ENCODE measurements at regions not wholly inside any gene's neighbourhood (a gene's known extent, or its start where the extent isn't known, plus 50 kb on each side); places are given as distances from the start of the nearest gene placed in this dataset.

DNA sequence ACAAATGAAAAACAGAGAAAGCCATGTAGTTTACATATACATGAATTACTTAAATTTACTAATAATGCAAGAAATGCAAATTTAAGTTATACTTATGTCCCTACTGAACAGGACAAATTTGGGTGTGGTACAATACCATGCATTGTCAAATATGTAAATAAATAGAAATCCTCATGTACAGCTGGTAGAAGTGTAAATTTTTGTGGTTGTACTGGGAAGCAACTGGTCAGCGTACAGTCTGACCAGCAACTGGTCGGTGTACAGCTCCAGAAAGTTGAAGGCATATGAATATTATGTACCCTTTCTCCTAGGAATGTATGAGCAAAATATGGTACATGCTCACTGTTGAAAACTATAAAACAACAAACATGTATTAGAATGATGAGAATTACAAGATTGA lies 93.9 kb upstream of the TMEM106B start:
- H3K4me2 ChIP-seq (ENCODE audit: extremely low read depth, insufficient read depth, low read length) = no peak overlapping the region
- H2AFZ ChIP-seq (ENCODE audit: low read length) = no peak overlapping the region
- no peaks in the 10 kb centered on the region for H3K4me1 ChIP-seq (ENCODE audit: control insufficient read depth, extremely low read depth, insufficient read depth, low read length)
- no peaks in the 10 kb centered on the region for H3K9me3 ChIP-seq (ENCODE audit: control insufficient read depth, insufficient read depth, low read depth, low read length)
- no peak overlapping the region for H3K9ac ChIP-seq (ENCODE audit: insufficient read depth, low read length)
- H3K4me3 ChIP-seq (replicated peaks in 1 of 4; ENCODE audit: control extremely low read depth in 1 of 4, insufficient read depth in 1 of 4, low read depth in 3 of 4, low read length in 4 of 4) = no peak overlapping the region
- no peaks in the 10 kb centered on the region for H3K79me2 ChIP-seq (ENCODE audit: control insufficient read depth, insufficient read depth, low read length)
- no peaks in the 10 kb centered on the region for H3K36me3 ChIP-seq (ENCODE audit: control insufficient read depth, insufficient read depth, low read length)
- no peak for DNase-seq (ENCODE audit: low read depth in 2 of 2)
- TF ChIP-seq EZH2 (IDR thresholded peaks at IDR 0.05; ENCODE audit: low read length, missing control alignments) = no peak
- TF ChIP-seq, protein P1, sequence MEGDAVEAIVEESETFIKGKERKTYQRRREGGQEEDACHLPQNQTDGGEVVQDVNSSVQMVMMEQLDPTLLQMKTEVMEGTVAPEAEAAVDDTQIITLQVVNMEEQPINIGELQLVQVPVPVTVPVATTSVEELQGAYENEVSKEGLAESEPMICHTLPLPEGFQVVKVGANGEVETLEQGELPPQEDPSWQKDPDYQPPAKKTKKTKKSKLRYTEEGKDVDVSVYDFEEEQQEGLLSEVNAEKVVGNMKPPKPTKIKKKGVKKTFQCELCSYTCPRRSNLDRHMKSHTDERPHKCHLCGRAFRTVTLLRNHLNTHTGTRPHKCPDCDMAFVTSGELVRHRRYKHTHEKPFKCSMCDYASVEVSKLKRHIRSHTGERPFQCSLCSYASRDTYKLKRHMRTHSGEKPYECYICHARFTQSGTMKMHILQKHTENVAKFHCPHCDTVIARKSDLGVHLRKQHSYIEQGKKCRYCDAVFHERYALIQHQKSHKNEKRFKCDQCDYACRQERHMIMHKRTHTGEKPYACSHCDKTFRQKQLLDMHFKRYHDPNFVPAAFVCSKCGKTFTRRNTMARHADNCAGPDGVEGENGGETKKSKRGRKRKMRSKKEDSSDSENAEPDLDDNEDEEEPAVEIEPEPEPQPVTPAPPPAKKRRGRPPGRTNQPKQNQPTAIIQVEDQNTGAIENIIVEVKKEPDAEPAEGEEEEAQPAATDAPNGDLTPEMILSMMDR (conservative IDR thresholded peaks at IDR 0.05 in 1 of 2, IDR thresholded peaks at IDR 0.05 in 1 of 2; ENCODE audit: low read depth in 1 of 2, low read length in 2 of 2) = no peak
- no peak overlapping the region for H3K27ac ChIP-seq (ENCODE audit: insufficient read depth, low read length)
- no peaks in the 10 kb centered on the region for H4K20me1 ChIP-seq (ENCODE audit: control insufficient read depth, extremely low read depth, insufficient read depth, low read length)
- no peaks in the 10 kb centered on the region for H3K27me3 ChIP-seq (ENCODE audit: control insufficient read depth, insufficient read depth, low read length)

GRCh38 chr7:12119620-12120303 lies 91.3 kb upstream of the TMEM106B start:
- H3K4me3 ChIP-seq (replicated peaks in 1 of 4; ENCODE audit: control extremely low read depth in 1 of 4, insufficient read depth in 1 of 4, low read depth in 3 of 4, low read length in 4 of 4) = no peak overlapping the region
- H4K20me1 ChIP-seq (ENCODE audit: control insufficient read depth, extremely low read depth, insufficient read depth, low read length) = no peaks in the 10 kb centered on the region
- no peaks in the 10 kb centered on the region for H3K79me2 ChIP-seq (ENCODE audit: control insufficient read depth, insufficient read depth, low read length)
- no peak for TF ChIP-seq EZH2 (IDR thresholded peaks at IDR 0.05; ENCODE audit: low read length, missing control alignments)
- TF ChIP-seq, protein P1 (conservative IDR thresholded peaks at IDR 0.05 in 1 of 2, IDR thresholded peaks at IDR 0.05 in 1 of 2; ENCODE audit: low read depth in 1 of 2, low read length in 2 of 2) = no peak
- H3K9ac ChIP-seq (ENCODE audit: insufficient read depth, low read length) = no peak overlapping the region
- no peak overlapping the region for H3K4me2 ChIP-seq (ENCODE audit: extremely low read depth, insufficient read depth, low read length)
- H2AFZ ChIP-seq (ENCODE audit: low read length) = no peak overlapping the region
- no peaks in the 10 kb centered on the region for H3K4me1 ChIP-seq (ENCODE audit: control insufficient read depth, extremely low read depth, insufficient read depth, low read length)
- H3K27ac ChIP-seq (ENCODE audit: insufficient read depth, low read length) = no peak overlapping the region
- no peak for DNase-seq (ENCODE audit: low read depth in 2 of 2)
- H3K36me3 ChIP-seq (ENCODE audit: control insufficient read depth, insufficient read depth, low read length) = no peaks in the 10 kb centered on the region
- no peaks in the 10 kb centered on the region for H3K27me3 ChIP-seq (ENCODE audit: control insufficient read depth, insufficient read depth, low read length)
- H3K9me3 ChIP-seq (ENCODE audit: control insufficient read depth, insufficient read depth, low read depth, low read length) = no peaks in the 10 kb centered on the region

DNA sequence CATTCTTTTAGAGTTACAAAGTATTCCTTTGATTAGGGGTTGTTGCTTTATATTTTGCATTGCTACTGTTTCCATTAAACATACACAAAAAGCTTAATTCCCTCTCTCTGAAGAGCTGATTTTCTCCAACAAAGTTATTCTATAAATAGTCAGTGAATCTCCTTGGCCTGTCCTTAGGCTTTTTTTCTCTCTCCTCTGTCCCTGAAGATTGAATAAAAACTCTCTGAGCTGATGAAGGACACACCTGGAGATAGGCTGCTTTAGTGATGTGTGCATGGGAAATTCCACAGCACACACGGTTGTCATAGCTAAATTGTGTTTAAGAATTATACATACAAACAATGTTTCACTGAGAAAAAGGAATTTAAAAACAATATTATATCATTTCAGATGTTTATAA lies 90.5 kb upstream of the TMEM106B start:
- Histone ChIP-seq H3K4me3 (replicated peaks in 1 of 4; ENCODE audit: control extremely low read depth in 1 of 4, insufficient read depth in 1 of 4, low read depth in 3 of 4, low read length in 4 of 4) (no peak overlapping the region), H2AFZ (ENCODE audit: low read length) (no peak overlapping the region), H3K36me3 (ENCODE audit: control insufficient read depth, insufficient read depth, low read length) (no peaks in the 10 kb centered on the region), H3K4me2 (ENCODE audit: extremely low read depth, insufficient read depth, low read length) (no peak overlapping the region), H3K9me3 (ENCODE audit: control insufficient read depth, insufficient read depth, low read depth, low read length) (no peaks in the 10 kb centered on the region), H3K4me1 (ENCODE audit: control insufficient read depth, extremely low read depth, insufficient read depth, low read length) (no peaks in the 10 kb centered on the region), H3K9ac (ENCODE audit: insufficient read depth, low read length) (no peak overlapping the region), H3K27ac (ENCODE audit: insufficient read depth, low read length) (no peak overlapping the region), H3K27me3 (ENCODE audit: control insufficient read depth, insufficient read depth, low read length) (no peaks in the 10 kb centered on the region), H4K20me1 (ENCODE audit: control insufficient read depth, extremely low read depth, insufficient read depth, low read length) (no peaks in the 10 kb centered on the region), H3K79me2 (ENCODE audit: control insufficient read depth, insufficient read depth, low read length) (no peaks in the 10 kb centered on the region)
- no peak for DNase-seq (ENCODE audit: low read depth in 2 of 2)
- no peak for TF ChIP-seq EZH2 (IDR thresholded peaks at IDR 0.05; ENCODE audit: low read length, missing control alignments)
- TF ChIP-seq, protein P1 (conservative IDR thresholded peaks at IDR 0.05 in 1 of 2, IDR thresholded peaks at IDR 0.05 in 1 of 2; ENCODE audit: low read depth in 1 of 2, low read length in 2 of 2) = no peak

Data from fibroblast of lung (primary cell).